Choroid plexus epithelial cell (primary cell): ENCODE measurements at regions not wholly inside any gene's neighbourhood (a gene's known extent, or its start where the extent isn't known, plus 50 kb on each side); places are given as distances from the start of the nearest gene placed in this dataset.

Experiments used
- DNase-seq: peaks from one replicate; pipeline ENCODE4 v3.0.0-alpha.2; 2010; ENCODE audit warnings: low read depth
- H3K4me3 ChIP-seq: 2 replicates; pipeline ENCODE4 v1.5.1; 2011; ENCODE audit warnings: low read depth, mild to moderate bottlenecking, control low read depth, low read length, moderate library complexity
- TF ChIP-seq, protein P1 (sequence below): conservative IDR thresholded peaks from 2 replicates; pipeline ENCODE4 v1.5.1; 2011; ENCODE audit warnings: low read depth, mild to moderate bottlenecking, control low read depth, inconsistent platforms, low read length, moderate library complexity

GRCh38 chr2:120988700-120989511 lies 253.2 kb downstream of the GLI2 start:
- TF ChIP-seq, protein P1, sequence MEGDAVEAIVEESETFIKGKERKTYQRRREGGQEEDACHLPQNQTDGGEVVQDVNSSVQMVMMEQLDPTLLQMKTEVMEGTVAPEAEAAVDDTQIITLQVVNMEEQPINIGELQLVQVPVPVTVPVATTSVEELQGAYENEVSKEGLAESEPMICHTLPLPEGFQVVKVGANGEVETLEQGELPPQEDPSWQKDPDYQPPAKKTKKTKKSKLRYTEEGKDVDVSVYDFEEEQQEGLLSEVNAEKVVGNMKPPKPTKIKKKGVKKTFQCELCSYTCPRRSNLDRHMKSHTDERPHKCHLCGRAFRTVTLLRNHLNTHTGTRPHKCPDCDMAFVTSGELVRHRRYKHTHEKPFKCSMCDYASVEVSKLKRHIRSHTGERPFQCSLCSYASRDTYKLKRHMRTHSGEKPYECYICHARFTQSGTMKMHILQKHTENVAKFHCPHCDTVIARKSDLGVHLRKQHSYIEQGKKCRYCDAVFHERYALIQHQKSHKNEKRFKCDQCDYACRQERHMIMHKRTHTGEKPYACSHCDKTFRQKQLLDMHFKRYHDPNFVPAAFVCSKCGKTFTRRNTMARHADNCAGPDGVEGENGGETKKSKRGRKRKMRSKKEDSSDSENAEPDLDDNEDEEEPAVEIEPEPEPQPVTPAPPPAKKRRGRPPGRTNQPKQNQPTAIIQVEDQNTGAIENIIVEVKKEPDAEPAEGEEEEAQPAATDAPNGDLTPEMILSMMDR: no peak
- H3K4me3 ChIP-seq: no peak overlapping the region
- DNase-seq: no peak

- no peak for DNase-seq
- H3K4me3 ChIP-seq: no peak overlapping the region
- TF ChIP-seq, protein P1: no peak
Measured at GRCh38 chr2:120989512-120990441, 254.1 kb downstream of the GLI2 start.

GRCh38 chr2:120990451-120990871 lies 254.8 kb downstream of the GLI2 start:
- TF ChIP-seq, protein P1: no peak
- no peak overlapping the region for H3K4me3 ChIP-seq
- peak; percentile 3 for DNase-seq

- no peak overlapping the region for H3K4me3 ChIP-seq
- no peak for DNase-seq
- TF ChIP-seq, protein P1: no peak
Measured at GRCh38 chr2:120991441-120991840, 255.8 kb downstream of the GLI2 start.

GRCh38 chr2:120992791-120993555 lies 257.3 kb downstream of the GLI2 start:
- no peak for DNase-seq
- TF ChIP-seq, protein P1: no peak
- H3K4me3 ChIP-seq: no peak overlapping the region

- no peak overlapping the region for H3K4me3 ChIP-seq
- TF ChIP-seq, protein P1: no peak
- no peak for DNase-seq
Measured at GRCh38 chr2:120993661-120994060, 258.0 kb downstream of the GLI2 start.
